ENCODE measurements at regions not wholly inside any gene's neighbourhood (a gene's known extent, or its start where the extent isn't known, plus 50 kb on each side); places are given as distances from the start of the nearest gene placed in this dataset.

- TF ChIP-seq CTCF (IDR thresholded peaks at IDR 0.05) (no peak), POLR2A (IDR thresholded peaks at IDR 0.05) (no peak), EP300 (IDR thresholded peaks at IDR 0.05) (no peak), POLR2AphosphoS5 (IDR thresholded peaks at IDR 0.05) (no peak)
Measured at GRCh38 chr1:213690341-213690917, 297.3 kb upstream of the PROX1 start.
